ENCODE measurements at regions not wholly inside any gene's neighbourhood (a gene's known extent, or its start where the extent isn't known, plus 50 kb on each side); places are given as distances from the start of the nearest gene placed in this dataset.

DNA sequence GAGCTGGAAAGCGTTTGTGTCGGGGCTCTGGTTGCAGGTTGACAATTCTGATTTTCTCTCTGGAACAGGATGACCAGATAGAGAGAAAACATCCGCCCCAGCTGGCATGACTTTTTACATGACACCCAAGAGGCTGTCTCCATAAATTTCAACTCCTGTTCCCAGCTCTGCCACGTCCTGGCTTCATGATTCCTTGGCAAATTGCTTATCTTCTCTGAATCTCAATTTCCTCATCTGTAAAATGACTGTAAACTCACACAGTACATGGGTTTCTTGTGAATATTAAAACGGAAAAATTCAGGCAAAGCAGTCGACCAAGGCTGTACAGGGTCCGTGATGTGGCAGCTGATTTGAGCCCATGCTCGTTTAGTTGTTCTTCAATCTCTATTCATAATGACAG lies 572.7 kb downstream of the AJAP1 start:
- H3K4me3 Mint-ChIP-seq (ENCODE audit: unreplicated experiment): no peak overlapping the region
- H3K36me3 Mint-ChIP-seq (ENCODE audit: insufficient read depth, unreplicated experiment): no peaks in the 10 kb centered on the region
- TF ChIP-seq, protein P1, sequence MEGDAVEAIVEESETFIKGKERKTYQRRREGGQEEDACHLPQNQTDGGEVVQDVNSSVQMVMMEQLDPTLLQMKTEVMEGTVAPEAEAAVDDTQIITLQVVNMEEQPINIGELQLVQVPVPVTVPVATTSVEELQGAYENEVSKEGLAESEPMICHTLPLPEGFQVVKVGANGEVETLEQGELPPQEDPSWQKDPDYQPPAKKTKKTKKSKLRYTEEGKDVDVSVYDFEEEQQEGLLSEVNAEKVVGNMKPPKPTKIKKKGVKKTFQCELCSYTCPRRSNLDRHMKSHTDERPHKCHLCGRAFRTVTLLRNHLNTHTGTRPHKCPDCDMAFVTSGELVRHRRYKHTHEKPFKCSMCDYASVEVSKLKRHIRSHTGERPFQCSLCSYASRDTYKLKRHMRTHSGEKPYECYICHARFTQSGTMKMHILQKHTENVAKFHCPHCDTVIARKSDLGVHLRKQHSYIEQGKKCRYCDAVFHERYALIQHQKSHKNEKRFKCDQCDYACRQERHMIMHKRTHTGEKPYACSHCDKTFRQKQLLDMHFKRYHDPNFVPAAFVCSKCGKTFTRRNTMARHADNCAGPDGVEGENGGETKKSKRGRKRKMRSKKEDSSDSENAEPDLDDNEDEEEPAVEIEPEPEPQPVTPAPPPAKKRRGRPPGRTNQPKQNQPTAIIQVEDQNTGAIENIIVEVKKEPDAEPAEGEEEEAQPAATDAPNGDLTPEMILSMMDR (IDR thresholded peaks at IDR 0.05; ENCODE audit: insufficient read depth in 1 of 2, low read depth in 1 of 2, low read length in 1 of 2, severe bottlenecking in 1 of 2, unreplicated experiment in 1 of 2): no peak
- no peaks in the 10 kb centered on the region for H3K9me3 Mint-ChIP-seq (ENCODE audit: unreplicated experiment)
- no peaks in the 10 kb centered on the region for H3K36me3 ChIP-seq (ENCODE audit: control insufficient read depth, insufficient read depth, low read length)
- intact Hi-C loops (cut with micrococcal nuclease; ENCODE audit: unreplicated experiment): no loop called here
- CTCF ChIA-PET: no interaction called here
- H3K4me1 Mint-ChIP-seq (ENCODE audit: low read depth, unreplicated experiment): no peaks in the 10 kb centered on the region
- POLR2A ChIA-PET: no interaction called here
- H3K27me3 Mint-ChIP-seq (ENCODE audit: insufficient read depth, unreplicated experiment): peaks cover 13% of the 10 kb centered on the region
- no peaks in the 10 kb centered on the region for H3K9me3 ChIP-seq
- H3K4me3 ChIP-seq (ENCODE audit: low read depth, low read length): no peak overlapping the region
- H3K27me3 ChIP-seq (replicated peaks; ENCODE audit: control insufficient read depth, insufficient read depth, low read length): no peaks in the 10 kb centered on the region
- DNase-seq: no peak
- H3K27ac Mint-ChIP-seq (ENCODE audit: unreplicated experiment): no peak overlapping the region
- H3K4me1 ChIP-seq: no peaks in the 10 kb centered on the region
- BruUV-seq (replicated peaks): no TSS peak

DNA sequence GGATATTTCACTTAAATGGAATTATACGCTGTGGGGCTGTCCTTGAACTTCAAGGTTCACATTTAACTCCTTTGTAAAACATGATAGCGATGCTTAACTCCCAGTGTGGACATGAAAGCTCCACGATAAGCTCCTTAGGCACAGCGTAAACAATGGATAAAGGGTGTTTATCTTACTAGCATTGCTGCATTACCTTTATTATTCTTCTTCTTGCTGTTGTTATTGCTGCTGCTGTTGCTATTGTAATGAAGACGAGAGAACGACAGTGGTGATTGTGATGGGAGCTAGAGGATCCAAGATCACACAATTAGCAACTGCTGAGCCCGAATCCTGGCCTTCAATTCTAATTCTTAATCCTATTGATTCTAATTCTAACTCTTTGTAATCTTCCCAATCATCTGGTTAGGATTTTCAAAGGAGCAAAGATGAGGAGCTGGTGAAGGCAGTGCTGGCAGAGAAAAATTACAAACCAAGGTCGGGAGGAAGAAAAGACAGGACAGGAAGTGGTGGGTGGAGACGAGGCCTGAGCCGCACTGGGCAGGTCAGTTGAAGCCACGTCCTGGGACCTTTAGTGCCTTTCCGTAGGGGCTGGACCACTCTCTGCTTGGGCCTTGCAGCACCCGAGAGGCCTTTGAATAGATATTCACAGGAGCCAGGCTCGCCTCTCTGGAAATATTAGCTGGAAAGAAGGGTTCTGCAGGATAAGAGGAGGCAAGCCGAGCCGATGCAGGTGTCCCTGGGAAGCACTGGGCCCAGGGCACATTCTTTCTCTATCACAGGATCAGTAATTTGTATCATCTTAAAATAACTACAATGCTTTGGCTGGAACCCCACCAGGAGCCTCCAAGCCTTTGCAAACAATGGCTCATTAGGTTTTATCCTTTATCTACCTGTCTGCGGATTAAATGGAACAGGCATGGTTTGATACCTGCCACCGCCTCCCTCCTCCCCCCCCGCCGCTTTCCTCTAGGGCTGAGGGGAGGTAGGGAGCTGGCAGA lies 571.6 kb downstream of the AJAP1 start:
- Mint-ChIP-seq H3K9me3 (ENCODE audit: unreplicated experiment) (no peaks in the 10 kb centered on the region), H3K27ac (ENCODE audit: unreplicated experiment) (no peak overlapping the region), H3K36me3 (ENCODE audit: insufficient read depth, unreplicated experiment) (no peaks in the 10 kb centered on the region), H3K27me3 (ENCODE audit: insufficient read depth, unreplicated experiment) (peaks cover 14% of the 10 kb centered on the region), H3K4me1 (ENCODE audit: low read depth, unreplicated experiment) (no peaks in the 10 kb centered on the region), H3K4me3 (ENCODE audit: unreplicated experiment) (no peak overlapping the region)
- intact Hi-C loops (cut with micrococcal nuclease; ENCODE audit: unreplicated experiment): no loop called here
- TF ChIP-seq, protein P1 (IDR thresholded peaks at IDR 0.05; ENCODE audit: insufficient read depth in 1 of 2, low read depth in 1 of 2, low read length in 1 of 2, severe bottlenecking in 1 of 2, unreplicated experiment in 1 of 2): no peak
- H3K27me3 ChIP-seq (replicated peaks; ENCODE audit: control insufficient read depth, insufficient read depth, low read length): no peaks in the 10 kb centered on the region
- no peak overlapping the region for H3K4me3 ChIP-seq (ENCODE audit: low read depth, low read length)
- POLR2A ChIA-PET: no interaction called here
- no peaks in the 10 kb centered on the region for H3K9me3 ChIP-seq
- H3K36me3 ChIP-seq (ENCODE audit: control insufficient read depth, insufficient read depth, low read length): no peaks in the 10 kb centered on the region
- no peaks in the 10 kb centered on the region for H3K4me1 ChIP-seq
- DNase-seq: no peak
- CTCF ChIA-PET: no interaction called here
- no TSS peak for BruUV-seq (replicated peaks)

DNA sequence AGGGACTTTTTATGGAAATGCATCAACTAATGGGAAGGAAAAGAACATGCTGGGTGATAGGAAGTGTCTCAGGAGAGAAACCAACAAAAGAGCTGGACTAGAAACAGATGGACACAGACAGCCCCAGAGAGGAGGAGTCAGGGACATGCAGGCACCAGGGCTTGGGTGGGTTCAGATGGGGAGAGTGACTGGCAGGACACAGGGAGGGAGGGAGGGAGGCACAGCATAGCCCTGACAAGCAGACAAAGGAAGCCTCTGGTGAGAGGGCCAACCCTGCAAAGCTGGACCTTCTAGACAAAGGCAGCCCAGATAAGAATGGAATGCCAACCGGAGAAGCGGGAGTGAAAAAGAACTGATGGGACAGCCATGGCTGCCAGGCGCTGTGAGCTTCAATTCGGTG lies 568.8 kb downstream of the AJAP1 start:
- no peak for DNase-seq
- no peak overlapping the region for H3K4me3 ChIP-seq (ENCODE audit: low read depth, low read length)
- H3K27ac Mint-ChIP-seq (ENCODE audit: unreplicated experiment): no peak overlapping the region
- H3K27me3 Mint-ChIP-seq (ENCODE audit: insufficient read depth, unreplicated experiment): peaks cover 15% of the 10 kb centered on the region
- no peaks in the 10 kb centered on the region for H3K27me3 ChIP-seq (replicated peaks; ENCODE audit: control insufficient read depth, insufficient read depth, low read length)
- ChIA-PET CTCF (no interaction called here), POLR2A (no interaction called here)
- no TSS peak for BruUV-seq (replicated peaks)
- no peaks in the 10 kb centered on the region for H3K36me3 ChIP-seq (ENCODE audit: control insufficient read depth, insufficient read depth, low read length)
- TF ChIP-seq, protein P1 (IDR thresholded peaks at IDR 0.05; ENCODE audit: insufficient read depth in 1 of 2, low read depth in 1 of 2, low read length in 1 of 2, severe bottlenecking in 1 of 2, unreplicated experiment in 1 of 2): no peak
- no peak overlapping the region for H3K4me3 Mint-ChIP-seq (ENCODE audit: unreplicated experiment)
- no peaks in the 10 kb centered on the region for H3K36me3 Mint-ChIP-seq (ENCODE audit: insufficient read depth, unreplicated experiment)
- intact Hi-C loops (cut with micrococcal nuclease; ENCODE audit: unreplicated experiment): no loop called here
- no peaks in the 10 kb centered on the region for H3K9me3 Mint-ChIP-seq (ENCODE audit: unreplicated experiment)
- no peaks in the 10 kb centered on the region for H3K9me3 ChIP-seq
- no peaks in the 10 kb centered on the region for H3K4me1 Mint-ChIP-seq (ENCODE audit: low read depth, unreplicated experiment)
- no peaks in the 10 kb centered on the region for H3K4me1 ChIP-seq

All from Caco-2 (cell line).